CD4-positive, alpha-beta T cell treated with Interleukin-15 for 1 hour (primary cell): ENCODE measurements at regions not wholly inside any gene's neighbourhood (a gene's known extent, or its start where the extent isn't known, plus 50 kb on each side); places are given as distances from the start of the nearest gene placed in this dataset.

Source experiments
- DNase-seq: peaks from one replicate; pipeline ENCODE4 v3.0.0-alpha.2; 2020

GRCh38 chr11:134758342-134758931 is 346.4 kb upstream of the B3GAT1 start:
- DNase-seq: no peak

DNA sequence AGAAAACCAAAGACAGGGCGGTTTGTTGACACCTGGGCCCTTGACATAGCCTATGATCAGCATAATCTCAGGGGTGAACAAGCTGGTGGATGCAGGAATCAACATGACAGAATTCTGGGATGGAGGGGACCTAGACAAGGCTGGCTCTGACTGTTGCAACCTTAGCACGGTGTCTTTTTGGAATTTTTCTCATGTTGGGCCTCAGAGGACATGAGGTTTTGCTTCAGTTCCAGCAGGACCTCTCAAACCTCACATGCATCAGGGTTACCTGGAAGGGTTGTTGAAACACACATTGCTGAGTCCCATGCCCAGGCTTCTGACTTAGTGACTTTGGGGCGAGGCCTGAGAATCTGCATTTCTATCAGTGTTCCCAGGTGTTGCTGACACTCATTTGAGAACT is 345.6 kb upstream of the B3GAT1 start:
- DNase-seq: no peak

DNA sequence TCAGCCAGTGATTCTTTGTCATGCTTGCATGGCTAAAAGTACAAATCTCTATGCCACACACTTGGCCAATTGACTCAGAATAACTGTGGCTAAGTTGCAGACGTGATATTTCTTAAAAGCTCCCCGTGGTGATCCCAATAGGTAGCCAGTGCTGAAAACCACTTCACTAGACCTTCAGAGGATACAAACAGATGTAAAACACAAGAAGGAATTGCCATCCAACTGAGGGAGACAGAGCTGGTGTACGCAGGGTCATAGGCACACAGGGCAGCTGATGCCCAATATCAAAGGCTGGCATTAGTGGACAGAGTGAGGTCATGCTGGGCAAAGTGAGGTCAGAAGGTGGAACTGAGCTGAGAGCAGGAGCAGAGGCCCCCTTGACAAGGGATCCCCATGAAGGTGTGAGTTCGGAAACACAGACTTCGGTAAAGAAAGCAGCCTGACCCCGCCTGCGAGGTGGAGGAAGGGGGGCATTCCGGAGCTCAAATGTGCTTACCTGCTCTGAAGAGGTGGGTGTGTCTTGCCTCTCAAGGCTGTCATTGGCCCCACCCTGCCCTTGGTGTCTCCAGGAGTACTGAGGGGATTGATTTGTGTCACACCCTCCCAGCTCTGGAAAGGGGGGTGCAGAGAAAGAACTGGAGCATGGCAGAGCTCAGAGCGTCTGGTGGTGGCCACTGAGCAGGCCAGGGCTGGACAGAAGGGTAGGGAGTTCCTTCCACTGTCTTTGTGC is 344.9 kb upstream of the B3GAT1 start:
- DNase-seq: no peak

GRCh38 chr11:134755535-134755934 is 343.5 kb upstream of the B3GAT1 start:
- DNase-seq: no peak

DNA sequence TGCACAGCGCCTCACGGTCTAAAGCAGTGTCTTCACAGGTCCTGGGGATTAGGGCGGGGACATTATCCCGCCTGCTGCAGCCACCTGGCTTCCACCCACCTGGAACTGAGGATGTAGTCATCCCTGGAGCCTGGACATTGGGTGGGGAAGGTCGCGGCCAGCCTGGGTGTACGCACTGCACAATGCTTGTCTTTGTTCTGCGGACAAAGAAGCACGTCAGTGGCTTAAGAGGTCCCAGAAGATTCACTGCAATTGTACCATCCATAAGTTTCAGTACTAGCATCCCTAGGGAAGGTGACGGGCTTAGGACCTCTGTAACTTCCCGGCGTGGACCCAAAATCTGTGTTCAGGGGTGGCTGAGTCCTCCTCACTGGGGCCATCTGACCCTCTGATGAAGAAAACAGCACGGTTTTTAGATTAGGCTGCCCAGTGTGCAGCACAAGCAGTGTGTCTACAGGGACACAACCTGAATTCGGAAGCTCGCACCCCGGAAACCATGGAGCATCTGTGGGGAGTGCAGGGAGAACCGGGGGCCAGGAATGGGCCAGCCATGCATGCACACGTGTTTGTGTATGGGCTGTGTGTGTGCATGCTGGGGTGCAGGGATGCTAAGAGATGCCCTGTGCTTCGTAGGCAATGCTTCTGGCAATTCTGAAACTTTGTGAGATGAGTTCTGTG is 342.6 kb upstream of the B3GAT1 start:
- no peak for DNase-seq

DNA sequence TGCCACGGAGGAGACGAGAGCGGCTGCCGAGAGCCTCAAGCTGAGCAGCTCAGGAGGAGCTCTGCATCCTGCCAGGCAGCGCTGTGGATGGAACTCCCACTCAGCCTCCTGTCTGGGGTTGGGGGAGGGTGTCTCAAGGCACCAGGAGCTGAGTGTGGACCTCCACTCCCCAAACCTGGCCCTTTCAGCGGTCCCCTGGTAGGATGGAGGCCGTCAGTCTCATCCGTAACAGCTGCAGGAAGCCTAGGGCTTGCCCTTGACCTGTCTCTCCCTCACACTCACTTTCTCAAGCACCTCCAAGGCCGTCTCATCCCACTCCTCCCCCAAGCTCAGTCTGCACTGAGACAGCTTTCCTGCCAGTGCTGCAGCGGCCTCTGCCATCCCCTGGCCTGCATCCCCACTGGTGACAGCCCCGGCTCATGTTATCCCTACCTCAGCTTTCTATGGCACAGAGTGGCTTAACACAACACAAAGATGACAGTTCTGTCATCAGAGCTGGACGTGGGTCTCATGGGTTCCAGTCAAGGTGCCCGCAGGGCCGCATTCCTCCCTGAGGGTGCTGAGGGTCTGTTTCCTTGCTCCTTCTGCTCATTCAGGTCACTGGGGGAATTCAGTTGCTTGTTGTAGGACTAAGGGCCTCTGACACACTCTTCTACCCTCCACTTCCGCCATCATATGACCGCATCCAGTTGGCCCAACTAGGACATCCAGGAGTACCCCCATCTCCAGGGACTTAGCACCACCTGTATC is 341.9 kb upstream of the B3GAT1 start:
- DNase-seq: no peak

DNA sequence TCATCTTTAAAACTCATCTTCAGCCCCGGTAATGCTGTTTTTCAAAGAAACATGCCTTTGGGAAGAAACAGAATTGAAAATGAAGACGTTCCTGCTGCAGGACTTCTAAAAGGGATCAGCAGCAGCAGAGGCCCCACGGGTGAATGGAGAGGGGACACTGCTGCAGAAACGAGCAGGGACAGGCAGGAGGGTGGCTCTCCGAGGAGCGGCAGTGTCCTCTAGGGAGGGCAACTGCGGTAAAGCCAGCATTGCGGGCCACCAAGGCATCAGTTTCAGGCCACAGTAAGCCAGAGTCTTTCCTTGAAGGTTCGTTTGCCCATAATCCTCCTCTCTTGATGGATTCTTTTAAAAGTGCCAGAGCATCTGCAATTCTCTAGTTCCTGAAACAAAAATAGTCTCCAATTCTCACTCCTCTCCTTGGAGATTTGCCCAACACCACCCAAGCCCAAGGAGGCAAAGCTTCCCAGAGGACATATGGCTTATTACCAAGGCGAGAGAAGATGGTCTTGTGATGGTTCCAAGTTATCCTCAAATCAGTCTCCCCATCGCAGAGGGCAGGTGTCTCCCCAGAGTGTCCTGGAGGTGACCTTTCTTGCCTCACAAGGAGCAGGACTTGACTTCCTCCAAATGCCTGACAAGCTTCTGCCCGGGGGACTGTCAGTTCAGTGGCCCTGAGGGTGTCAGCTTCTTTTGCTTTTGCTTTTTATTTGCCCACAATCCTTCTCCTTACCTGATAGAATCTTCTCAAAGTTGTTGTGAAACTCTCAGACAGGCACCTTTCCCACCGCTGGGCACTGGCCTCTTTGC is 341.1 kb upstream of the B3GAT1 start:
- DNase-seq: no peak

DNA sequence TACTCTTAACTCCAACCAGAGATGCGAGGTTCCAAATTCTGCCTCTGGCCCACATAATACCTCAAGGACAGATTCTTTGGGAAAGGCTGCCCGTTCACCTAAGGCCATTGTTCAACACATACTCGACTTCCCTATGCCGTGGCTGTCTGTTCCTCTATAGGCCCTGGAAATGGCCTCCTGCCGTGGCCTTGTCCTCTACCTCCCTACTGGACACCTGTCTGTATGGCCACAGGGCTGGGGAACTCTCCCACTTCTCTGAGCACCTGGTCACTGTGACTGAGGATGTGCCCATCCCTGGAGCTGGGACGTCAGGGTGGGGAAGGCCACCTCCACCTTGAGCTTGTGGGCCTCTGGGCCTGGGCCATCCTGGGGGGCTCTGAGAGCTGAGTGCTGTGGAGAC is 340.5 kb upstream of the B3GAT1 start:
- DNase-seq: no peak

DNA sequence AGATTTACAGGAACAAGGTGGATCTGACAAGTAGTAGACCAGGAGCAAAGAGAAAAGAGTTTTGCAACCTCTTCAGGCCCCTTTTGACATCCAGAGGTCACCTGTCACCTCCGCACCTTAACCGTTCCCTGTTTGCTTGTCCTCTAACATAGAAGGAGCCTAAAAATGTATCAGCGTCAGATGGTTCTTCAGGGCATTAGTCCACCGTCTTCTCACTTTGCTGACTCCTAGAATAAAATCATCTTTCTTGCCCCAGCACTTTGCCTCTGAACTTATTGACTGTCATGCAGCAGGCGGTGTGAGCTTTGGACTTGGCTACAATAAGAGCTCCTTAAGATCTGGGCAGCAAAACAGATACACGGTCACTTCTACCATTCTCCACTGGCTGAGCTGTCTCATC is 339.7 kb upstream of the B3GAT1 start:
- no peak for DNase-seq

DNA sequence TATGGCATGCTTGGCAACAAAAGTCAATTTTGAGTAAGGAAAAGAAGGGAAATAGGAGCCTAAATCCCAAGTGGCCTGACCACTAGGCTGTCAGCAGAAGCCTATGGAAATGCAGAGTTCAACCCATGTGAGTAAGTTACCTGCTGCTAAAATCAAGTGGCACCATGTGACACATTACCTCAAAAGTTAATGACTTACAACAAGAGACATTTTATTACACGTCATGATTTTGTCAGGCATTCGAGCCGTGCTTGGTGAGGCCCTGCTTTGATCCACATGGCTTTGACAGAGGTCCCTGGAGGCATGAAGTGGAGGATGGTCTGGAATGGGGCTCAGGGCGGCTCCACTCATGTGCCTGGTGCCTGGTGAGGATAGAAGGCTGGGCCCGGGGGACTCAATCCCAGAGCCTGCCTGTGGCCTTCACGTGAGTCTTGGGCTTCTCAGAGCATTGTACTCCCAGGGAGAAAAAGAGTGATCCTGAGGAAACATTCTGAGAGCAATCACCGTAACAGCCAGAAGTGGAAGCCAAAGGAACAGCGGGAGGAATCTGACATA is 339.1 kb upstream of the B3GAT1 start:
- DNase-seq: no peak

DNA sequence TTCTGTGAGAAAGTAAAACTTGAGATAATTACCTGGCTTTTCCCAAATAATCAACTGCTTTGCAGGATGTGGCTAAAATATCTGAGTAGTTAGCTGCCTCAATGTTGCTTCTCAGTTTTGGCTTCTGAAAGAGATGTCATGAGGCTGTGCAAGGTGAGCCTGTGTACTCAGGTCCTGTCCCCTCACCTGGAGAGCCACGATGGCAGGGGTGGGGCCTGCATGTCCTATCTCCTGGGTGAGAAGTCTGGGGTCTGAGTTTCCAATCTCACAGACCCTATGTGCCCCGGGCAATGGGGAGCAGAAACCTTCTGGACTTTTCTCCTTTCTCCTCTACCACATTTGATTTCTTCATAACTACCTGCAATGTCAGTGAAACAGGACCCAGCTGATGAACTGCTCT is 338.6 kb upstream of the B3GAT1 start:
- no peak for DNase-seq

GRCh38 chr11:134749040-134749839 is 337.2 kb upstream of the B3GAT1 start:
- DNase-seq: no peak

GRCh38 chr11:134746609-134747008 is 334.6 kb upstream of the B3GAT1 start:
- no peak for DNase-seq

DNA sequence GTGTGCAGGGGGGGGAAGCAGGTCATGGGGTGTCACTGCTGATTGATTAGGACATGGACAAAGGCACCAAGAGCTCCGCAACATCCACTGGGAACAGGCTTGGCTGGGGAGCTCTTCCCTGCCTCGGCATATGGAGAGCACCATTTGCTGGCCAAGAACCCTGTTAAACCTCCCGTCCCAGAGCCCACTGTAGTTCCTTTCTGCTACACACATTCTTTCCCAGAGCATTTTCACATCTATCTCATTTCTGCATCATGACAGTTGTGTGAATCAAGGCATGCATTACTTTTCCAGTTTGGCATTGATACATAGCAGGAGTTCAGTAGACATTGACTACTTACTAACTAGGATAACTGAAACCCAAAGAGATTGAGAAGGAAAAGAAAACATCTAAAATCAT is 333.4 kb upstream of the B3GAT1 start:
- DNase-seq: no peak

- DNase-seq: no peak
These were observed 331.8 kb upstream of the B3GAT1 start for GRCh38 chr11:134743820-134744195.

DNA sequence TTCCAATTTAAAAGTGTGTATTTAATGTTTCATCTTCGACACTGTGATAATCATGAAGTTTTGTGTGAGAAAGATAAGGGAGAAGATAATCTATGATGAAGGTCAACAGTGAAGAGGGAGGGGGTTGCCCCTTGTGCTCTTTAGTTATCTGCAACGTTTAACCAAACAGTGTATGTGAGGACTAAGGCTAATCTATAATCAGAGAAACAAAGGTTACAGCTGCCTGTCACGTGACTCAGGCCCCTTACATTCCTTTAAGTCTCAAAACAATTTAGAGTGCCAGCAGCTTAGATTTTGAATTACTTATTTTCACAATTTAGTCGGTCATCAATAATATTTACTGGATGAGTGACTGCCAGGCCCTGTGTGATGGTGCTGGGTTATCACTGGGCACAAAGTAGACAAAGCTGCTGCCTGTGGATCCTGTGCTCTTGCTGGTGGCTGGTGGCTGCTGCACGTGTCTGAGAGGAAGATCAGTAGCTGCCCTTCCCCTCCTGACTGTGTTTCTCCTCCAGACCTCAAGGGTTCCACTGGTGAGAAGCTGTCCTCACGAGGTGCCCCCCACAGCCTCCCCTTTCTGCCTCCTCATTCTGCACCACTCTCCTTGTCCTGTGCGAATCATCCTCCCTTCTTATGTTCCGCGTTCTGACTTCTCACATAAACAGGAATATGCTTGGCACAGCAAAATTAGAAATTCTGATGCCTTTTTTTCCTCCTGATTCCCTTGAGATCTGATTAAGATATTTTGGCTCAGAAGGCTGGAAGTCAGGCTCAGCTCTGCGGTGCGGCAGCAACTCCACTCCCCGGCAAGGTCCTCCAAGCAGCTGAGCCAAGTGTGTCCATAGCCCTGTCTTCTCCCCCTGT is 331.1 kb upstream of the B3GAT1 start:
- DNase-seq: no peak

DNA sequence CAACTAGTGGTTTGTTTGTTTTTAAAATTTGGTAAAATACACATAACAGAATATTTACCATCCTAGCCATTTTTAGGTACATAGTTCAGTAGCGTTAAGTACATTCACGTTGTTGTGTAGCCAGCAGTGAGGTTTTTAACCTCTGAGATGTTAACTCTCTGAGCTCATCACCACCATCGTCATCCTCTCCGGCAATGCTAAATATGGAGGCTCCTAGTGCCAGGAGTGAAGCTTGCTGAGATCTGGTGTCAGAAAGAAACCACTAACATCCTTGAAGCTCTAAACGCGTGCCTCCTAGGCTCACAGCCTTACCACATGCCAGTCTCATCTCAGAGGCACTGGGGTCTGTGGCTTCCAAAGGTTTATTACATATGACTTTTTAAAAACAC is 330.2 kb upstream of the B3GAT1 start:
- no peak for DNase-seq

GRCh38 chr11:134741453-134742223 is 329.6 kb upstream of the B3GAT1 start:
- DNase-seq: no peak

DNA sequence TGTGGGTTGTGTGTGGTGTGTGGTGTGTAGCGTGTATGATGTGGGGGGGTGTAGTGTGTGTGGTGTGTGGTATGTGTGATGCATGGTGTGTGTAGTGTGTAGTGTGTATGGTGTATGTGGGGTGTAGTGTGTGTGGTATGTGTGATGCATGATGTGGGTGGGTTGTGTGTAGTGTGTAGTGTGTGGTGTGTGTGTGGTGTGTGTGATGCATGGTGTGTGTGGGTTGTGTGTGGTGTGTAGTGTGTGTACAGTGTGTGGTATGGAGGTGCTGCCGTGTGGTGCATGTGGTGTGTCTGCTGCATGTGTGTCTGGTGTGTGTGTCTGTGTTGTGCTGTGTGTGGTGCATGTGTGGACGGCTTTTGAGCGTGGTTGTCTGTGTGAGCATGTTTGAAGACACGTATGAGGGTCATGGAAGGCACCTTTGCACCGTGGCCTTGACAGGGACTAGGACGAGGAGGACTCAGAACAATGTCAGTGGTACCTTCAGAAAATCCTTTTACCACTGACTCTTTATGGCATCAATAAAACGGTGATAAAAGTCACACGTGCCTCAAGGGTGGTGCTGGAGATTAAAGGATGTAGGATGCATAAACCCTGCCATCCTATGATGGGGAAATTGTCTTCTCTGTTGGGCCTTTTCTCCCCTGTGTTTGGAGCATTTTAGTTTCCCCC is 328.7 kb upstream of the B3GAT1 start:
- DNase-seq: no peak
